Head of caudate nucleus (tissue), 42 donors: ENCODE measurements at regions not wholly inside any gene's neighbourhood (a gene's known extent, or its start where the extent isn't known, plus 50 kb on each side); places are given as distances from the start of the nearest gene placed in this dataset.
A peak's percentile ranks its signal among the peaks of the same experiment; 100 is the strongest.

ENCODE experiments used
- DNase-seq, 42 donors: peaks; one replicate each; pipeline versions ENCODE4 v3.0.0 to v3.0.0-alpha.2; 2020 to 2021; ENCODE audit warnings: mixed read lengths in 7 of 42
- intact Hi-C: fragments of 100-400 bp; cut with DNase I; formaldehyde crosslinking; loops from one replicate; pipeline ENCODE4 v1.15.0; 2022

GRCh38 chr21:17416139-17416538 lies 96.7 kb upstream of the CXADR start:
- intact Hi-C loops, result no loop called here
- no peak for DNase-seq

- DNase-seq, result no peak
- intact Hi-C loops, result no loop called here
Measured at GRCh38 chr21:17422931-17423330, 89.9 kb upstream of the CXADR start.

- intact Hi-C loops, result no loop called here
- DNase-seq, result peak in 21 of 42 donors; percentile 12 to 68 (median 38)
Measured at GRCh38 chr21:17427157-17427556, 85.7 kb upstream of the CXADR start.

GRCh38 chr21:17427831-17428483 lies 84.9 kb upstream of the CXADR start:
- no peak for DNase-seq

GRCh38 chr21:17428484-17428869 lies 84.4 kb upstream of the CXADR start:
- no peak for DNase-seq
- intact Hi-C loops, result no loop called here

More at GRCh38 chr21:17427831-17428483, 84.9 kb upstream of the CXADR start:
- intact Hi-C loops, result no loop called here

- DNase-seq, result no peak
- intact Hi-C loops, result no loop called here
Measured at GRCh38 chr21:17428980-17429379, 83.9 kb upstream of the CXADR start.

GRCh38 chr21:17429936-17430335 lies 82.9 kb upstream of the CXADR start:
- intact Hi-C loops, result no loop called here
- no peak for DNase-seq

GRCh38 chr21:17432732-17433057 lies 80.1 kb upstream of the CXADR start:
- intact Hi-C loops, result no loop called here

GRCh38 chr21:17433730-17434129 lies 79.1 kb upstream of the CXADR start:
- intact Hi-C loops, result no loop called here
- DNase-seq, result no peak

More at GRCh38 chr21:17432732-17433057, 80.1 kb upstream of the CXADR start:
- DNase-seq, result no peak

- intact Hi-C loops, result no loop called here
Measured at GRCh38 chr21:17435565-17436543, 77.0 kb upstream of the CXADR start.

GRCh38 chr21:17436626-17437111 lies 76.2 kb upstream of the CXADR start:
- peak in 1 of 42 donors; percentile 41 for DNase-seq
- intact Hi-C loops, result no loop called here

More at GRCh38 chr21:17435565-17436543, 77.0 kb upstream of the CXADR start:
- DNase-seq, result no peak

GRCh38 chr21:17438635-17439034 lies 74.2 kb upstream of the CXADR start:
- intact Hi-C loops, result no loop called here
- DNase-seq, result peak in 18 of 42 donors; percentile 24 to 70 (median 38)

GRCh38 chr21:17440969-17441368 lies 71.9 kb upstream of the CXADR start:
- no peak for DNase-seq
- intact Hi-C loops, result no loop called here

- intact Hi-C loops, result no loop called here
- peak in 12 of 42 donors; percentile 25 to 75 (median 48) for DNase-seq
Measured at GRCh38 chr21:17441370-17441769, 71.5 kb upstream of the CXADR start.

GRCh38 chr21:17442165-17442564 lies 70.7 kb upstream of the CXADR start:
- DNase-seq, result no peak
- intact Hi-C loops, result no loop called here

GRCh38 chr21:17444828-17445227 lies 68.0 kb upstream of the CXADR start:
- no peak for DNase-seq
- intact Hi-C loops, result no loop called here

GRCh38 chr21:17446737-17447136 lies 66.1 kb upstream of the CXADR start:
- intact Hi-C loops, result no loop called here
- DNase-seq, result no peak

- intact Hi-C loops, result loop anchor here (5.0 kb wide), 1 partner anchor 47 kb away; no protein-coding TSS in a partner anchor
- DNase-seq, result no peak
Measured at GRCh38 chr21:17449701-17450100, 63.1 kb upstream of the CXADR start.

- DNase-seq, result peak in 4 of 42 donors; percentile 23 to 60 (median 48)
- intact Hi-C loops, result loop anchor here (5.0 kb wide), 1 partner anchor 49 kb away; no protein-coding TSS in a partner anchor
Measured at GRCh38 chr21:17451364-17451891, 61.4 kb upstream of the CXADR start.
